Left ventricle myocardium inferior (tissue), 1 donor: ENCODE measurements at regions not wholly inside any gene's neighbourhood (a gene's known extent, or its start where the extent isn't known, plus 50 kb on each side); places are given as distances from the start of the nearest gene placed in this dataset.

ENCODE experiments used
- DNase-seq: peaks from one replicate; pipeline ENCODE4 v3.0.0-alpha.2; 2020
- H3K27ac ChIP-seq: fragments of 200-600 bp; replicated peaks from 2 replicates; pipeline ENCODE4 v1.8.0; 2021
- H3K27me3 ChIP-seq: fragments of 200-600 bp; 2 replicates; pipeline ENCODE4 v1.8.0; 2021; ENCODE audit warnings: low read depth
- H3K36me3 ChIP-seq: fragments of 200-600 bp; 2 replicates; pipeline ENCODE4 v1.8.0; 2021
- H3K4me1 ChIP-seq: fragments of 200-600 bp; 2 replicates; pipeline ENCODE4 v1.8.0; 2021
- H3K4me3 ChIP-seq: fragments of 200-600 bp; 2 replicates; pipeline ENCODE4 v1.8.0; 2021; ENCODE audit warnings: mild to moderate bottlenecking, moderate library complexity
- H3K9me3 ChIP-seq: fragments of 200-600 bp; replicated peaks from 2 replicates; pipeline ENCODE4 v1.8.0; 2021
- intact Hi-C: fragments of 100-400 bp; cut with micrococcal nuclease; formaldehyde crosslinking; loops from one replicate; pipeline ENCODE4 v1.11.0; 2022
- TF ChIP-seq, protein P1 (sequence below): fragments of 200-600 bp; IDR thresholded peaks from 2 replicates; pipeline ENCODE4 v1.8.0; 2021; ENCODE audit warnings: antibody characterized with exemption, mild to moderate bottlenecking, borderline replicate concordance
- donor health status: DM: no; HTN: yes; CAD: no; lungs with severe emphysema.

DNA sequence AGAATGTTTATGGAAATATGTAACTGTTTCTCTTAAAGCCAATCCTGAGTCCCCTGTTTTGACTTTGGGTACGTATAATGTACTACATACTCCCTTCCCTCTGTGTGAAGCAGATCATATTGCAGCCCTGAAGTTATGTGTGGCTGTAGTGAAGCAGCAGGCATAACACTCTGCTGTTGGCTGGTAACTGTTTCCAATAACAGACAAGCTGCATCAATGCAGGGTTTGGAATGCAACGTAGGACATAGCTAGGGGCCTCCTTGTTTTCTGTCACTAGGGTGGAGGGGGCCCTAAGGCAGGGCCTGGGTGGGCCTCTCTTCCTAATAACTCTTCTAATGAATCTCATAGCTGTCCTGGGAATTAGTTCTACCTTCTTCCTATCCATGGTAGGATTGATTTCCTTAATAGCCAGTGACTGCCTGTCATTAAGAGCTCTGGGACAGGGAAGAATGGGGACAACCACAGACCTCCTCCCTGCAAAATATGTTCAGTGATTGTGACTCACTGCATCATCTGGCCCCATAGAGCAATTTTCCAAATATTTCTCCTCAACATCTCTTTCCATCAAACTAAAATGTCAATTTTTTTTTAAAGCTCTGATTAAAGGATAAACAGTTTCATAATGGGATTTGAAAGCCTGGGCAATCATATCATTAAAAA is 129.6 kb upstream of the HMHB1 start:
- no peaks in the 10 kb centered on the region for H3K36me3 ChIP-seq
- H3K4me3 ChIP-seq = no peak overlapping the region
- TF ChIP-seq, protein P1, sequence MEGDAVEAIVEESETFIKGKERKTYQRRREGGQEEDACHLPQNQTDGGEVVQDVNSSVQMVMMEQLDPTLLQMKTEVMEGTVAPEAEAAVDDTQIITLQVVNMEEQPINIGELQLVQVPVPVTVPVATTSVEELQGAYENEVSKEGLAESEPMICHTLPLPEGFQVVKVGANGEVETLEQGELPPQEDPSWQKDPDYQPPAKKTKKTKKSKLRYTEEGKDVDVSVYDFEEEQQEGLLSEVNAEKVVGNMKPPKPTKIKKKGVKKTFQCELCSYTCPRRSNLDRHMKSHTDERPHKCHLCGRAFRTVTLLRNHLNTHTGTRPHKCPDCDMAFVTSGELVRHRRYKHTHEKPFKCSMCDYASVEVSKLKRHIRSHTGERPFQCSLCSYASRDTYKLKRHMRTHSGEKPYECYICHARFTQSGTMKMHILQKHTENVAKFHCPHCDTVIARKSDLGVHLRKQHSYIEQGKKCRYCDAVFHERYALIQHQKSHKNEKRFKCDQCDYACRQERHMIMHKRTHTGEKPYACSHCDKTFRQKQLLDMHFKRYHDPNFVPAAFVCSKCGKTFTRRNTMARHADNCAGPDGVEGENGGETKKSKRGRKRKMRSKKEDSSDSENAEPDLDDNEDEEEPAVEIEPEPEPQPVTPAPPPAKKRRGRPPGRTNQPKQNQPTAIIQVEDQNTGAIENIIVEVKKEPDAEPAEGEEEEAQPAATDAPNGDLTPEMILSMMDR = no peak
- H3K27ac ChIP-seq = peak overlapping the region; percentile 65
- no peaks in the 10 kb centered on the region for H3K27me3 ChIP-seq
- intact Hi-C loops = no loop called here
- peaks cover 32% of the 10 kb centered on the region for H3K4me1 ChIP-seq
- no peak for DNase-seq
- H3K9me3 ChIP-seq = no peaks in the 10 kb centered on the region

DNA sequence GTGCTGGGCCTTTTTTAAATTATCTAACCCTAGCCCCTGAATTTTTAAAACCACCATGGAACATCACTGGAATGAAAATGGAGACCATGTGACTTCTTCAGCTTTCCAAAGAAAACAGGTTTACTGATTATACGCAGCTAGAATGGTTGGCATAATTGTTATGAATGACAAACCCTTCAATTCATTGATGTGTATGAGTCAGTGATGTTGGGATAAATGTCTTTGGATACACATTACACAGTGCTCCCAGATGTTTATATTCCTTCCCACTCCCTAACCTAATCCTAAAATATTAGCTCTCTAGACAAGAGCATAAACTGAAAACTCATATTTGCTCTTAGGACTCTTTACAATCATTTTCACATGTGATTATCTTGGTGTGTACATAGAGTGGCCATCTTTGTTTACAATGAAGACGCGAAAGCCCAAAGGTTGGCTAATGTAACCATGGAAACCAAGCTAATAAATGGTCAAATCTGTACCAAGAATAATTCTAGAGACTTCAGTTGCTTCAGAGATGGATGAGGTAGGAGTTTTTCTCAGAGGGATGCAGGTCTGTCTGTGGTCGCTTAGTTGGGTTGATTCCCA is 131.2 kb upstream of the HMHB1 start:
- Histone ChIP-seq H3K27me3 (no peaks in the 10 kb centered on the region), H3K9me3 (no peaks in the 10 kb centered on the region), H3K4me3 (no peak overlapping the region), H3K27ac (no peak overlapping the region), H3K4me1 (peaks cover 41% of the 10 kb centered on the region), H3K36me3 (no peaks in the 10 kb centered on the region)
- DNase-seq = no peak
- intact Hi-C loops = no loop called here
- TF ChIP-seq, protein P1 = no peak

DNA sequence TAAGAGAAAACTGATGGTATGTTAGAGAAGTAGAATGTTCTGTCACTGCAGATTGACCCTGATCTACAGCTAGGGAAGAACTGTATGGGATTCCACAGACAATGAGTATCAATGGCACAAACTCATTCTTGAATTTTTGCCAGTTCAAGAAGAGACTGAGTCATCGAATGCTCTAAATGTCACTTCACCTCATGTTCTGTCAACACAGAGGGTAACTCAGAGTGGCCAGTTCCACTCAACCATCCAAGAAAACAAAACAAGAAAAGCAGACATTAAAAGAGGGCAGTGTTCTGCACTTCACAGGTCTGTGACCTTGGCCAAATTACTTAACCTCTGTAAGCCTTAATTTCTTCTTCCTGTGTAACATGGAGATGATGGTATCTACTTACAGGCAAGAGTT is 132.2 kb upstream of the HMHB1 start:
- H3K36me3 ChIP-seq = no peaks in the 10 kb centered on the region
- H3K27ac ChIP-seq = no peak overlapping the region
- H3K9me3 ChIP-seq = no peaks in the 10 kb centered on the region
- no peaks in the 10 kb centered on the region for H3K27me3 ChIP-seq
- TF ChIP-seq, protein P1 = no peak
- DNase-seq = no peak
- H3K4me1 ChIP-seq = peaks cover 41% of the 10 kb centered on the region
- intact Hi-C loops = no loop called here
- H3K4me3 ChIP-seq = no peak overlapping the region

DNA sequence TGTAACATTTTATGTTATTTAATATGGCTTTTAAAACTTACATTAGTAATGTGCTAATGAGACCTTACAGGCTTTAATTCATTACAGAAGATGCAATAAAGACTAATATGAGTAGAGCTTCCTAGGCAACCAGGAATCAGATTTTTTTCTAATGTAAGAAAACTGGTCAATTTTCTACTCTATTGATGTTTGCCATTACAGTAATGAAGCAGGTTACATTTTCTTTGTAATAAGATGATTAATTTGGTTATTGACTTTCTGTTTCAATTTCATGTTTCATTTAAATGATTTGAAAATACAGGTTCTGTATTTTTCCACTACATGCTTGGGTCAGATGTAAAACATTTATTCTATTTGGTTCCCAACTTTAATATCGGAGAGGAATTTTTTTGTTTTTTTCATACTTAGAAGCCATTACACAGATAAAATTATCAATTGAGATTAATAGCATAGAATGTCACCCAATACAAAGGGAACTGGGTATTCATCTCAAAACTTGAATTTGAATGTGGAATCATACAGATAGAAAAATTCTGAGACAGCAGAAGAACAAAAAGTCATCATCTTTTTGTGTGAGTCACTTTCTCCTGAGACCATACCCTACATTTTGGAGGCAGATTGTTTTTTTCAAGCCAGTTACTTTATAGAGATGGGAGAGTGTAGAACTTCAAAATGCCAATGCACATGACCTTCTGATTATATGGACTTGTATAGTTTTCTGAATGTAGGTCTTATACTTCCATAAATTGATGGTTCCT is 133.6 kb upstream of the HMHB1 start:
- Histone ChIP-seq H3K27me3 (no peaks in the 10 kb centered on the region), H3K27ac (no peak overlapping the region), H3K4me3 (no peak overlapping the region), H3K4me1 (peaks cover 38% of the 10 kb centered on the region), H3K36me3 (no peaks in the 10 kb centered on the region), H3K9me3 (no peaks in the 10 kb centered on the region)
- intact Hi-C loops = no loop called here
- TF ChIP-seq, protein P1 = no peak
- no peak for DNase-seq

DNA sequence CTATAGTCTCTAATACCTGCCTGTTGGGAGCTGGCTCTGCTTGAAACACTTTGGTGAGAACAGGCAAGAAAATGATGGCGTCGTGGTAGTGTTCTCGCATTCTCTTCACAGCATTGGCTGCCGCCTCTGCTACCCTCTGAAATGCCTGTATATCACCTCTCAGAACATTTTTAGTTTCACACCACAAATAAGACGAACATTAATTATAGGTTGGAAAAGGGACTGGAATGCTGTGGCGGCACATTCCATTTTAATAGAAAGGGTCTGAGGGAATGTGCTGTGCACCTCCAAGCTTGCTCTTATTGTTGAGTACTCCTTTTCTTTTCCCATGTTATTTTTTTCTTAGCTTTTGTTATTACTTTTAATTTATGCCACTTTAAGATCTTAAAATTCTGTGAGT is 134.6 kb upstream of the HMHB1 start:
- DNase-seq = no peak
- H3K36me3 ChIP-seq = no peaks in the 10 kb centered on the region
- intact Hi-C loops = no loop called here
- H3K27me3 ChIP-seq = no peaks in the 10 kb centered on the region
- TF ChIP-seq, protein P1 = no peak
- H3K9me3 ChIP-seq = no peaks in the 10 kb centered on the region
- H3K4me1 ChIP-seq = peaks cover 28% of the 10 kb centered on the region
- H3K4me3 ChIP-seq = no peak overlapping the region
- no peak overlapping the region for H3K27ac ChIP-seq
